HUES64 (cell line): ENCODE measurements at regions not wholly inside any gene's neighbourhood (a gene's known extent, or its start where the extent isn't known, plus 50 kb on each side); places are given as distances from the start of the nearest gene placed in this dataset.

ENCODE experiments used
- H3K27ac ChIP-seq: 2 replicates; pipeline ENCODE4 v1.7.0; 2013; ENCODE audit warnings: low read depth, low read length, inconsistent platforms
- H3K27me3 ChIP-seq: 2 replicates; pipeline ENCODE4 v1.6.1; 2013; ENCODE audit warnings: mild to moderate bottlenecking, low read length; ENCODE audit not compliant: insufficient read depth
- H3K36me3 ChIP-seq: 2 replicates; pipeline ENCODE4 v1.6.1; 2013; ENCODE audit warnings: mild to moderate bottlenecking, low read length; ENCODE audit not compliant: insufficient read depth
- H3K4me1 ChIP-seq: 2 replicates; pipeline ENCODE4 v1.6.1; 2013; ENCODE audit warnings: mild to moderate bottlenecking, low read length, moderate library complexity; ENCODE audit not compliant: insufficient read depth
- H3K4me3 ChIP-seq: 2 replicates; pipeline ENCODE4 v1.5.1; 2013; ENCODE audit warnings: mild to moderate bottlenecking, low read length, moderate library complexity
- H3K9ac ChIP-seq: 2 replicates; pipeline ENCODE4 v1.6.1; 2013; ENCODE audit warnings: mild to moderate bottlenecking, low read depth, low read length
- H3K9me3 ChIP-seq: 2 replicates; pipeline ENCODE4 v1.6.1; 2013; ENCODE audit warnings: low read depth, low read length; ENCODE audit not compliant: insufficient read depth
- WGBS: fragments of 150-250, 120-280 bp; methylation state at CpG from one replicate; pipeline ENCODE4 v1.1.7; 2013; ENCODE audit warnings: missing lambda C conversion rate; 5-methylcytosine and 5-hydroxymethylcytosine counted together

DNA sequence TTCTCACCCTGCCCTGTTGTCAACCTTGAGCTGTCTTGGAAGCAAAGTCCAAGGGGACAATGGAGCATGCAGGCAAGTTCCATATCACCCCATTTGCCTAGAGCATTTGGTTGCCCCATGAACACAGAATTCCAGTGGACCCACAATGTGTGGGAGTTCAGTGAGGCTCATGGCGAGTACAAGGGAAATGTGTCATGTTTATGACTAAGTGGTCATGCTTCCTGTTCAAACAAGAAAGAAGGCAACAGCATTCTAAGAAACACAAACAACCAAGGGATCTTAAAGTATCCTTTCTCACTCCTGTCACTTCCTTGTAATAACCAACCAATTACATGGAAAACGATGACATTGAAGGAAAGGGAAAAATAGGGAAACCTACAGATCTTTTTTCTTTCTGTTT is 513.0 kb downstream of the INHBA start:
- 92% methylated on average over 2 of the region's 2 CpGs for WGBS
- no peaks in the 10 kb centered on the region for H3K36me3 ChIP-seq
- no peaks in the 10 kb centered on the region for H3K9me3 ChIP-seq
- no peaks in the 10 kb centered on the region; the same call in 1 of the 2 replicates for H3K4me1 ChIP-seq
- no peaks in the 10 kb centered on the region for H3K27me3 ChIP-seq
- H3K9ac ChIP-seq: no peak overlapping the region
- no peak overlapping the region for H3K4me3 ChIP-seq
- no peak overlapping the region for H3K27ac ChIP-seq

DNA sequence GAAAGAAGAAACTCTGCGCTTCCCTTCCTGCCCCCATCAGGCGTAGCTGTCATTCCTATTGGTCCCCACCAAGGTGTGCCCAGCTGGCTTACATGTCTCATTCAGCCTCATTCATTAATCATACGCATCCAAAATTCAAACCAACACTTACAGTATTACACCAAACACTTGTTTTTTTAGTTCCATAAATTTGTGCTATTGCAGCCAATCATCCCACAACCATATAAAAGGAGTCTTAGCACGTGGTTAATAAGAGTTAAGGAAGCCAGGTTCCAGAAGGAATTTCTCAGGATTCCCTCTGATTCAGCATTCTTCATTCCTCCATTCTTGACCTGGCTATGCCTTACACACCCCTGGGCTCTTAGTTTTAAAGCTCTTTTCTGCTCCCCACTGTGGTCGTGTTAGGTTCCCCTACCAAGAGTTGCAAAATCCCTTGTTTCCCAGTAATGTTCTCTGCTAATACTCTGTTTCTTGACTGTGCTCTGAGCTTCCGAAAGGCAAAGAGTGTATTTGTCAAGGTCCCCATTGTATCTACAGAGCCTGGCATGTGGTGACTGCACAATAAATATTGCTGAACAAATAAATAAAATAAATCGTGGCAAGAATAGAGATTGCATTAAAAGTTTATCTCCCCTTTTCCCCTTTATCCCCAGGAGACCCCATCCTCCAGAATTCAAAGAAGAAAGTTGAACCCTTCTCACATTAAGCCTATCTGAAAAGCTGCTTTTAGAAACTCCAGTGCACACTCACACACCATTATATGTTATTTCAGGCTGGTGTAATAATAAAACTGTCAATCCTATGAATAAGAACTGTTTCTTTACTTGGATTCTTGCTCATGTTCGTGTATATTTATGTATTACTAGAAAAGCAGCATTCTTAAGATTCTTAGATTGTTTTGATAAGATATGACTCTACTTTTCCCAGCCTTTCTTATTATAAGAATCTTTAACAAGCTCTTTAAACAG is 514.4 kb downstream of the INHBA start:
- Histone ChIP-seq H3K27me3 (no peaks in the 10 kb centered on the region), H3K9me3 (no peaks in the 10 kb centered on the region), H3K36me3 (no peaks in the 10 kb centered on the region), H3K4me1 (peaks cover 5% of the 10 kb centered on the region), H3K4me3 (no peak overlapping the region), H3K9ac (no peak overlapping the region), H3K27ac (no peak overlapping the region)
- WGBS: 94% methylated on average over 7 of the region's 8 CpGs

DNA sequence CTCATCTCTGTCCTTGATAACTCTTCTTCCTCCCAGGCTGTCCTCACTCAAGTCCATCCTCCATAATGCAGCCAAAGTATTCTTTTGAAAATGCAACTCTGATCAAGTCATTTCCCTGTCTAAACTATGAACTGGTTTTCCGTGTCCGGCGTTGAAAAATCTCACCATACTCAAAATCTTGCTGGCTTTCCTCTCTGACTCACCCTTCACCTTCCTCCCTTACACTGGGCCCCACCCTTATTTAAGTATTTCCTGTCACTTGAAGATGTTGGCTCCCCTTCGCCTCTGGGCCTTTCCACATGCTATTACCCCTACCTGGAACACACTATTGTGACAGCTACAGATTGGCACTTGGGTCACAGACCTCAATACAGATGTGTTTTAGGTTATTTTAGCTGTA is 515.6 kb downstream of the INHBA start:
- Histone ChIP-seq H3K9me3 (no peaks in the 10 kb centered on the region), H3K27me3 (no peaks in the 10 kb centered on the region), H3K9ac (no peak overlapping the region), H3K27ac (no peak overlapping the region), H3K4me3 (no peak overlapping the region), H3K4me1 (peaks cover 5% of the 10 kb centered on the region), H3K36me3 (no peaks in the 10 kb centered on the region)
- WGBS: 95% methylated on average over 4 of the region's 4 CpGs

DNA sequence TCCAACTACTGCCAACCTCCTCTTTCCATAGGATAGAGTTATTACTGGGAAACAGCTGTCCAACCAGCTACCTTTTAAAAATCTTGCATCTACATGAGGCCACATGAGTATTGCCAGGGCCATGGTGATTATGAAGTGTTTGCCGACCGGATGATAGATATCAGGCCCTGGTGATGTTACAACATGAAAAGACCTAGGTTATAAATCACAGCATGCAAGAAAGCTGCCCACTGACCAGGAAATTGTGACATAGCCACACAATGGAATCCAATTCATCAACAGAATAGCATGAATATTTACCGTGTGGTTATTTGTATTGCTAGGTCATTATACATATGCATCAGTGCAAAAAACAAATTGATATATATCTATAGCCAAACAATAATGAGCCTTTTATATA is 517.0 kb downstream of the INHBA start:
- WGBS: 100% methylated on average over 2 of the region's 3 CpGs
- H3K4me3 ChIP-seq: no peak overlapping the region
- H3K27ac ChIP-seq: no peak overlapping the region
- no peaks in the 10 kb centered on the region for H3K36me3 ChIP-seq
- peaks cover 5% of the 10 kb centered on the region for H3K4me1 ChIP-seq
- H3K27me3 ChIP-seq: no peaks in the 10 kb centered on the region
- H3K9ac ChIP-seq: no peak overlapping the region
- no peaks in the 10 kb centered on the region for H3K9me3 ChIP-seq

DNA sequence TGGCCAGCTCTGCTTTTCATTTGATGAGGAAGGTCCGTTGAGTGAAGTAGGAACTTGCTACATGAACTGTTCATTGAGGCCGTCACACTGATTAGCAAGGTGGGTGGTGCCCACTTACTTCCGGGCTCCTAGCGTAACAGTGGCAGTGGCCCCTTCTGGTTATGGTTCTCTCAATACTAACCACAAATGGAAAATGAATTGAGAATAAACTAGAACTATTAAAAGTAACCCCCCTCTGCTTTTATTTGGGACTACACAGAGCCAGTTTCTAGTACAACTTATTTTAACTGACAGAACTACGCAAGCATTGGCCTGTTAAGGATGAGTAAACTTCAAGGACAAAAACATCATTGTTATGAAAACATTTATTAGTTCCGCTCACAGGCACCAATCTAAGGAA is 519.1 kb downstream of the INHBA start:
- Histone ChIP-seq H3K27ac (no peak overlapping the region), H3K27me3 (no peaks in the 10 kb centered on the region), H3K4me3 (no peak overlapping the region), H3K4me1 (peaks cover 5% of the 10 kb centered on the region; the same call in 1 of the 2 replicates), H3K9me3 (no peaks in the 10 kb centered on the region), H3K9ac (no peak overlapping the region), H3K36me3 (no peaks in the 10 kb centered on the region)
- 85% methylated on average over 4 of the region's 6 CpGs for WGBS

DNA sequence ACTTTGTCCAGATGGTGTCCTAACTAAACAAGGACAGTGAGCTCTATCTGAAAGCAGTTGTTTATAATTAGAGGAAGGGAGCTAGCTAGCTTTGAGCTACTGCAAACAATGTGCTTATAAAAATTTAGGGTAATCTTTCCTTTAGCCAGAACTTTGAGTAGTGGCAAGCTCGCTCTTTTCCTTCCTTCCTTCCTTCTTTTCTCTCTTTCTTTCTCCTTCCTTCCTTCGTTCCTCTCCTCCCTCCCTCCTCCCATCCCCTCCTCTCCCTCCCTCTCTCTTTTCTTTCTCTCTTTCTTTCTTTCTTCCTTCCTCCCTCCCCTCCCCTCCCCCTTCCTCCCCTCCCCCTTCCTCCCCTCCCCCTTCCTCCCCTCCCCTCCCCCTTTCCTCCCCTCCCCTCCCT is 520.1 kb downstream of the INHBA start:
- 91% methylated on average over 2 of the region's 2 CpGs for WGBS
- Histone ChIP-seq H3K27me3 (no peaks in the 10 kb centered on the region), H3K27ac (no peak overlapping the region), H3K9me3 (no peaks in the 10 kb centered on the region), H3K36me3 (no peaks in the 10 kb centered on the region), H3K9ac (no peak overlapping the region), H3K4me1 (peaks cover 11% of the 10 kb centered on the region), H3K4me3 (no peak overlapping the region)

DNA sequence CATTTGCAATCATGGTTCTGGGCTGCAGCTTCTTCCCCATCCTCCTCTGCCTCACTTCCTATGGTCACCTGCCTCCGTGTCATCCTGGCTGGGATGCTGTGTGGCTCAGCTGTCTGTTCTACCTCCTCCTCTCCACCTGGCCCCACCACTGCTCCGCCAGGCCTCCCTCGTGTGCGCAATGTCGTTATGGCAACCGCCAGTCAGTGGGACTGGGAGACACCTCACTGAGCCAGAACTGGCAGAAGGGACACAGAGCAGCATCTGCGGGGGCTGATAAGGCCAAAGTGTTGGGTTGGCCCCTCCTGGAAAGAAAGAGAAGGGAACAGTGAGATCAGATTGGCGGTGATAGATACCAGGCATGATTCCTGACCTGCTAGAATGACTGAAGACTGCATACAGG is 527.5 kb downstream of the INHBA start:
- Histone ChIP-seq H3K9ac (no peak overlapping the region), H3K27me3 (no peaks in the 10 kb centered on the region), H3K27ac (no peak overlapping the region), H3K4me3 (no peak overlapping the region), H3K36me3 (no peaks in the 10 kb centered on the region), H3K4me1 (peaks cover 9% of the 10 kb centered on the region), H3K9me3 (no peaks in the 10 kb centered on the region)
- 94% methylated on average over 8 of the region's 8 CpGs for WGBS

DNA sequence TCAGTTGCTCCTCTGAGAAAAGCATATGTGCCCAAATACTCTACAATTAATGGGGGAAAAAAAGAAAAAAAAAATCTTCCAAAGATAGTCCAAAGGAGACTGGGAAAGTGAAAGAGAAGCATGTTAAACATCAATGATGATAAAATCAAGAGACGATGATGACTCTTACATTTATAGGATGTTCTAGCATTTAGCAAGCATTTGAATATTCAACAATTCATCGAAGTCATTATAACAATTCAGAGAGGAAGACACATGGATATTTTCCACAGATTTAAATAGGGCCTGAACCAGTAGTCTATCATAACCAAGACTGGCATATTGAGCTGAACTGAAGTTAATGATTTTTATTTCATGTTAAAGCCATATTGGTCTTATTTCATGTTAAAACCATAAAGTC is 528.4 kb downstream of the INHBA start:
- Histone ChIP-seq H3K4me3 (no peak overlapping the region), H3K27me3 (no peaks in the 10 kb centered on the region), H3K36me3 (no peaks in the 10 kb centered on the region), H3K9me3 (no peaks in the 10 kb centered on the region), H3K27ac (no peak overlapping the region), H3K9ac (no peak overlapping the region), H3K4me1 (peaks cover 9% of the 10 kb centered on the region)
- 100% methylated on average over 1 of the region's 2 CpGs for WGBS

DNA sequence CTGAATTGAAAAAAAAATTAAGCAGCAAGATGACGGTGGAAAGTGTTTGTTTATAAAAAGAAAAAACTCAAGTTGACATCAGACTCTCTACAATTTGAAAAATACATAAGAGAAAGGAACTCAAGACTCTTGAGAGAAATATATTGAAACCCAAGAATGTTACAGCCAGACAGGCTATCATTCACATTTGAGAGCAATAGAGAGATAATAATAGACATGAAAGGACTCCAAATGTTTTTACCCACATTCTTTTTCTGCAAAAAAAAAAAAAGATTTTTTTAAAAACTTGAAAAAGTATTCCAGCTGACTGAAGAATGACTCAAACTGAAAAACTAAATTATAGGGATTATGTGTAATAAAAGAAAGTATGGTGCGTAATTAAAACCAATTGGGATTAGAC is 532.4 kb downstream of the INHBA start:
- no peak overlapping the region for H3K4me3 ChIP-seq
- WGBS: 100% methylated on average over 1 of the region's 2 CpGs
- H3K27ac ChIP-seq: no peak overlapping the region
- no peaks in the 10 kb centered on the region for H3K27me3 ChIP-seq
- H3K9me3 ChIP-seq: no peaks in the 10 kb centered on the region
- H3K36me3 ChIP-seq: no peaks in the 10 kb centered on the region
- no peak overlapping the region for H3K9ac ChIP-seq
- H3K4me1 ChIP-seq: no peaks in the 10 kb centered on the region

DNA sequence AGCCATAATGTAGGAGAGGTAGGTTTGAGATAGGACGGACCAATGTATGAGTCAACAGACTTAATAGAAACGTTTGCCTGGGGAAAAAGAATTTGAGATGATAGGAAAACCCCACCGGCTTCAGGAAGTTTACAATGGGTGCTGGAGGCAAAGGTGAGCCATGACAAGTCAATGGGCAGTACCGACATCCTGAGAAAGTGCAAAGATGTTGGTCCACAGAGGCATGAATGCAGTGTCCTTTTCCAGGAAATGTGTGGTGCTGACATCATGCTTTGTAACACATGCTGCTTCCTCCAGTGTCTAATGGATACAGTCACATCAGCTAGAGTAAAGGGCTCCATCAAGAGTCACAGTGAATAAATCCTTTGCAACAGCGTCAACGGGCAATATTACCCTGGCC is 533.6 kb downstream of the INHBA start:
- Histone ChIP-seq H3K4me3 (no peak overlapping the region), H3K27me3 (no peaks in the 10 kb centered on the region), H3K9me3 (no peaks in the 10 kb centered on the region), H3K36me3 (no peaks in the 10 kb centered on the region), H3K4me1 (no peaks in the 10 kb centered on the region), H3K9ac (no peak overlapping the region), H3K27ac (no peak overlapping the region)
- WGBS: 91% methylated on average over 6 of the region's 6 CpGs

DNA sequence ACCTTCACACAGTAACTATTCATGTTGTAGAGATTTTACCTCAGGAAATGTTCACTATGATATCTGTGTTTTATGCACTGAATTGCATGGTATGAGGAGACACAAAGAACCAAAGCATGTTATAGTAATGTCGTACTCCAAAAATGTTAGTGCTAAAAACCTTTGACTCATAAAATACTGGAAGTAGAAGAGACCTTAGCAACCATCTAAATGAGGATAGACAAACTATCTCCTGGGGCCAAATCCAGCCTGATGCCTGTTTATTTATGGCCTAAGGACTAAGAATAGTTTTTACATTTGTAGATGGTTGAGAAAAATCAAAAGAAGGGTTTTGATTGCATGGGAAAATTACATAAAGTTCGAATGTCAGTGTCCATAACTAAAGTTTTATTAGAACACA is 535.1 kb downstream of the INHBA start:
- 84% methylated on average over 2 of the region's 2 CpGs for WGBS
- Histone ChIP-seq H3K4me1 (no peaks in the 10 kb centered on the region), H3K9me3 (no peaks in the 10 kb centered on the region), H3K4me3 (no peak overlapping the region), H3K36me3 (no peaks in the 10 kb centered on the region), H3K27me3 (no peaks in the 10 kb centered on the region), H3K27ac (no peak overlapping the region), H3K9ac (no peak overlapping the region)
